ENCODE measurements at regions not wholly inside any gene's neighbourhood (a gene's known extent, or its start where the extent isn't known, plus 50 kb on each side); places are given as distances from the start of the nearest gene placed in this dataset.

DNA sequence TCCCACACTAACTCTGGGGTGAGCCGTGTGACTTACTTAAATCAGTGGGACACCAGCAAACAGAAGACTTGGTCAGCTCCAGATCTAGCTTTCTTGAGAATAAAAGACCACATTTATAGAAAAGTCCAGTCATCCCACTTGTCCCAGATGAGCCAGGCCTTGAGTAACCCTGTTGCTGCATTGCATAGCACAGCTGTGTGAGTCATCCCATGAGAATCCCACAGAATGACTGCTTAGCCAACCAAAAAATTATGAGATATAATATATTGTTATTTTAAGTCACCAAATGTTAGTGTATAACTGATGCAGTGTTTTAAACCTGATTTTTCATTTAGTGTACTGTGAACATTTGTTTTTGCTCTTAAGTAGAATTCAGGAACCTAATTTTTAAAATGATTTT, 94.2 kb upstream of the FSHR start:
- DNase-seq: peak; percentile 11 to 16

DNA sequence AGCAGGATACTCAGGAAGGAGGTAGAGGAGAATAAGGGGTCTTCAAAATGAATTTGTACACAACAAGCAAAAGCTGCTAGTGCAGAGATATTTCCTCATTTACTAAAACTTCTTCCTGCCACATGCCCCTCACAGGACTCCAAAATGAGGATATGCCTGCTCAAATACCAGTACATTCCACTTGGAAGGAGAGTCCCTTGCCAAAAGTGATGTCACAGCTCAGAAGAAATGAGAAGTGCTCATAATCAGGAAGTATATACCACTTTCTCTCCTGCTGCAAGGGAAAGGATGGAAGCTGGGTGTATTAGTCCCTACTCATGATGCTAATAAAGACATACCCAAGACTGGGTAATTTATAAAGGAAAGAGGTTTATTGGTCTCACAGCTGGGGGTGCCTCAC, 87.7 kb upstream of the FSHR start:
- no peak for DNase-seq

DNA sequence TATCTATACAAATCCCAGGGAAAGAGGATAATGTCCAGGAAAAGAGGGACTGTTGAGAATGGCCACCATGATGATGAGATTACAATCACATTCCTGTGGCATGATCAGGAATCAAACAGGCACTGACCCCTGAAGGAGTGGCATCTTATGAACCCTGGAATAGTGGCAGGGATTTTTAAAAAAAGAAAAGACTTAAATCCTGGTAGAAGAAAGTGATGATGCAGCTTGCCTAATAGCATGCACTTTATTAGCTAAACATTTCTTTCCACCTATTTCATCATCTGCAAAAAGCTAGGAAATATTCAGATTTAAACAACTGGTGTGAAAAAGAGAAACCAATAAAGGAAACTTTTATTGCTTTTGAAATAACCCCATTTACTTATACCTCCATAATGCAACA, 87.2 kb upstream of the FSHR start:
- DNase-seq: no peak

DNA sequence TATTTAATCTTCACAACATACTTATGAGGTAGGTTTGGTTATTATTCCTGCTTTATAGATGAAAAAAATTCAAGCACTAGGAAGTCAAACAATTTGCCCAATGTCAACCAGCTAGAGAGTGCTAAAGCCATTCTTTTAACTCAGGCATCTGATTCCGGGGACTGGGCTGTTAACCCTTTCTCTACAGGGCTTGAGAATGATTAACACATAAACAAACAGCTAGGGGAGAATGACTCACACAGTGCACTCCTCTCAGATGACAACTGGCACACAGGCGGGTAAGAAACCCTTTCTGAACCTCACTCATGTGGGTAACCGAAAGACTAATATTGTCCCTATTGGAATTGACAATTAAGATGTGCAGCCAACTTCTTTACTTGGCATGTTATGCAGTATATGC, 86.3 kb upstream of the FSHR start:
- DNase-seq: no peak

DNA sequence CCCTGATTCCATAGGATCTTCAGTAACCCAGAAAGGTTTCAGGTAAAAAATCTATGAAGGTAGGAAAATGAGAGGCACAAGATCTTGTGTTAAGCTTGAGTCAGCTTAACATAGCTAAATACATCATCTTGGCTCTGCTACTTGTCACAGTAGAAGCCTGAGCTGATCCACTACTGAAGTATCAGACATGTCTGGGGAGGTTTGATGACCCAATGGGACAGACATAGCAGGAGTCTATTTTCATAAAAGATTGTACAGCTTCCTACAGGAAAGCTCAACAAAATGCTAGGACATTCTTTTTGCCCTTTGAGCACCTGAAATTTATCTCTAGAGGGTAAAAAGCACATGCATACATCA, 84.3 kb upstream of the FSHR start:
- DNase-seq: no peak

DNA sequence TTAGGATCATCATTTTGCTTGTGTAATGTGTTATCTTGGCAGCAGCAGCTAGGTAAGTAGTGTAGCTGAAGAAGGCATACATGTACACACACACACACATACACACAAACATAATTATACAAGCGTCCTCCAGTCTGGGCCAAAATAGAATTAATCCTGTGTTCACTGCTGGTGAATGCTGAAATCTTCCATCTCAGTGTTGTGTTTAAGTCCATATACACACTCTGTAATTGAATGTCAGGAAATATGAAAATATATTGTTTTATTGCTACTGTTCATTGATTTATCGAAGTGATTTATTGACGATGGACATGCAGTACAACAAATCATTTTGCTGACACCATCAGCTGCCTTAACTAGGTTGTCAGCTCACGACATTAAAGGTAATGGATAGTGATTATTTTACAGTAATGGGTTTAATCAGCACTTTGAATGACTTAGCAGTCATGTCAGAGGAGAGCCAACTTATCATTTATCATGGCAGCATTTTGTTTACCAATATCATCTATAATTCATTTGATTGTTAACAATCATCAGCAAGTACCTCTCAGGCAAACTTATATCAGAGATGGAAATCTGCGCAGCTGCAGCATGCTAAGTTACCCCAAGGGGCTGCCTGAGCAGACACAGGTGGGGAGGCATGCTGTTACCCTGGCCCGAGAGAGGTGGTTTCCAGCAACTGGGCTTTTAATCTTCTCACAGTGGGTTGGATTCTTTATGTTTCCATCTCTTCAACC, 83.7 kb upstream of the FSHR start:
- no peak for DNase-seq

DNA sequence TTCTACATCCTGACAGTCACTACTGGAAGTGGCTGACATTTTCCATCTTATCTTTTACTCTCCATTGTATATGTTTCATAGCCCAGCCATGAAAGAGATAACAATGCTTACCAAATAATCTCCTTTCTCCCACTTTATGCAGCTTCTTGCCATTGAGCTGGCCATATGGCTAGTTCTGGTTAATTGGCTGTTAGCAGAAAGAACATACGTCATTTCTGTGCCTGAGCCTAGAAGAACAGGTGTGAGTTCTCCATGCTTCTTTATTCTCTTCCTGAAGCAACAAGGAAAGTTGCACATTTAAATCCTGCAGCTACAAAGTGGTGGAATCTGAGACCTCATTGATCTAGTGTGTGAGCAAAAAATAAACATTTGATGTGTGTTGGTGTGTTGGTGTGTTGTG, 82.0 kb upstream of the FSHR start:
- no peak for DNase-seq

DNA sequence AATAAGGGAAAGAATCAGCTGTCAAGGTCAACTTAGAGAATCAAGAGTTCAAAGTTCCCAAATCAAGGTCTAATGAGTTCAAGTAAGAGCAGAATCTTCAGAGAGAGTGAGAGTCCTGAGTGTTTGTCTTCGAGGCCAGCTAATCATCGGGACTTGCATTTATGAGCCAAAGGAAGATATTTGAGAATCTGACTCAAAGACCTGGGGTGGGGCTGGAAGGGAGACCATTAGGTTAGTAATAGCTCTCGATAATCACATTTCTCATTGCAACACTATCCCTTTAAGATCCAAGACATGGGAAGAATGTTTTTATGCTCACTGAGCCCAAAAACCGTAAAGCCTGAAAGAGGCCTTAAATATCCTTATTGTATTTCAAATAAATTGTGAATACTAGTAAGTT, 72.0 kb upstream of the FSHR start:
- DNase-seq: no peak

DNA sequence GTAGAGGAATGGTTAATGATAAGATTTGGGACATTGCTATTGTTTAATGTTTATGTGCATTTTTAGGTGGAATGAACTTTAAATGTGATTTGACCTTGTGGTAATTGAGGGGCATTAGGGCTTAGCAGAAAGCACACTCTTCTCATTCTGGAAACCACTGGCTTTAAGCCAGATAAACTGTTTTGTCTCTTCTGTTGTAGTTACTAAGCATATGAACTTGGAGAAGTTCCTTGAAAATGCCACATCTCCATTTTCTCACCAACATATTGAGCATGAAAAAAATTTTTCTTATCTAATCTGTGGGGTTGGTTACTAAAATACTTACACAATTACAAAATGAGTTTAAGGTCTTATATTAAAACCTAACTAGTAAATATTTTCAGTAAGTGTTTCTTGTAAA, 70.8 kb upstream of the FSHR start:
- DNase-seq: no peak

DNA sequence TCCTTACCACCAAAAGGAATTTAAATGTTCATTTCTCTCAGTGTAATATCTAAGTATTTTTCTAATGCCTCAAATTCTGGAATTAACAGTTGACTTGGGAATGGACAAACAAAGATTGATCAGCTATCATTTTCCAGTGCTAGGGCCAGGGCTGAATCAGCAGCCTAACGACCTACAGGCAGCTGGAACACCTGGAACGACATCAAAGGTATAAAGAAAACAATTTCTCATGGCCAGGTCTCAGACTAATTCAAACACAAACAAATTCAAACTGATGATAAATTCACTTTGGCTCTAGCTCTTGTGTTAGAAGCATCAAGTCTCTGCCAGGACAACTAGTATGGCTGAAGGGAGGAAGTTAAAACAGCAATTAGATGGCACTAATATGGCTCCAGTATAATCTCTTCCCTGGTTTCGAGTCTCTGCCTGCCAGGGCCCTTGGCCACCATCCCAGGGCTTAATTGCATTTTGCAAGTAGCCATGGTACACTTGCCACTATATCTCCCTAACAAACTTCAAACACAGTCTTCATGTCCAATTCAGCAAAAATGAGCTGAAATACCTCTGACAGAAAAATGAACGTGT, 70.2 kb upstream of the FSHR start:
- DNase-seq: no peak

DNA sequence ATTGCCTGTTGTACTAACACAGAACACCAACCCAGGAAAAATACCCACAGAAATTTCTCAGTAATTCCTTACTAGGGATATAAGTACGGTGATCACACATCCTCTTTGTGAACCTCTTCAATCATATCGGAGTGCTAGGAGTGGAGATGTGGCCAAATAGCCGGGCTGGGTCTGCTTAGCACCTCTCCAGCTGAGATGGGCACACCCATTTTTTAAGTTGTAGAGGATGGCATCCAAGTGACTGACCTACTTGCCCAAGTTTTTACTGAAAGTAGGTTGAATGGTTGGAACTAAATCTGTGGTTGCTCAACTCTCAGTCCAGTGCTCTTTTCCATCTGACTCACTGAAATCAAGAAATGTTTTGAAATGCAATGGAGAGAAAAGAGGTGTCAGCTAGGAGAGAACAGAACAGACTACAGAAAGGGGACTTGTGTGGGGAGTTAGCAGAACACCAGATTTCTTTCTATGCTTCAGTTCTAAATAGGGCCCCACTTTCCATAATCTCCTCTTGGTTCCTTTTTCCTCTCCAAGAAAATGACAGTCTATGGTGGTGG, 68.7 kb upstream of the FSHR start:
- no peak for DNase-seq

DNA sequence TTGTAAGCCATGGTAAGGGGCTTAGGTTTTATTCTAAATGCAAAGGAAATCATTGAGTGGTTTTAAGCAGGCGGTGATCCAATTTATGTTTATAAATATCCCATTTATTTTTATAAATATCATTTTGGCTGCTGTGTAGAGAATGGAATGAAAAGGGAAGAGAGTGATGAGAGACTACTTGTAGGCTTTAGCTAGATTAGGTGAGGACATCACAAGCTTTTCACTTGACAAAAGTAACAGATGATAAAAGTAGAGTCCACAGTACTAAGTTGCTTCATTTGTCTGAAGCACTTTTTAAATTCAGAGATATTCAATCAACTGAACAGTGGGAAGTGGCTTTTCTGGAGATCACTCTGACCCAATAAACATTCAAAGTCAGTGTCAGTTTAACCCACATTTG, 65.4 kb upstream of the FSHR start:
- no peak for DNase-seq

DNA sequence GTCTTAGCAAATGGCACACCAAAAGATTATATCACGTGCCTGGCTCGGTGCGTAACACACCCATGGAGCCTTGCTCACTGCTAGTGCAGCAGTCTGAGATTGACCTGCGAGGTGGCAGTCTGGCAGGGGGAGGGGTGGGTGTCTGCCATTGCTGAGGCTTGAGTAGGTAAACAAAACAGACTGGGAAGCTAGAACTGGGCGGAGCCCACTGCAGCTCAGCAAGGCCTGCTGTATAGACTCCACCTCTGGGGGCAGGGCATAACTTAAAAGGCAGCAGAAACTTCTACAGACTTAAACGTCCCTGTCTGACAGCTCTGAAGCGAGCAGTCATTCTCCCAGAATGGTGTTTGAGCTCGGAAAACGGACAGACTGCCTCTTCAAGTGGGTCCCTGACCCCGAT, 55.9 kb upstream of the FSHR start:
- DNase-seq: no peak

DNA sequence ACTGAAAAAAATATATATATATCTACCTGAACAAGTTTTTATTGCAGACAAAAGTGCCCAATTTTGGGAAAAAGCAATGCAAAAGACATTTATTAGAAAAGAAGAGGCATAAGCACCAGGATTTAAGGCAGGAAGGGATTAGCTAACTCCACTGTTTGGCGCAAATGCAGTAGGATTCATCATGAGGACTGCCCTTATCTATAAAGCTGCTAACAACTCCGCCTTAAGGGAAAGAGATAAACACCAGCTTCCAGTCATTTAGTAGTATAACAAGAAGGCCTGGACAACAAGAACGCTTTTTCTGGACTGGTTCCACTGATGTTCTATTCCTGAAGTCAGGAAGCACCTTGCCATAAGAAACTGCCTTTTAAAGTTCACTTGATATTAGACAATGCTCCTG, 52.9 kb upstream of the FSHR start:
- no peak for DNase-seq

Data from SW 1271 (cell line).